ENCODE measurements at regions not wholly inside any gene's neighbourhood (a gene's known extent, or its start where the extent isn't known, plus 50 kb on each side); places are given as distances from the start of the nearest gene placed in this dataset.

GRCh38 chr4:86544310-86544966, 49.7 kb upstream of the PTPN13 start:
- TF ChIP-seq POLR2A (IDR thresholded peaks at IDR 0.05; ENCODE audit: low read depth, low read length) (no peak), TAF1 (IDR thresholded peaks at IDR 0.05; ENCODE audit: low read depth, low read length) (no peak), SPI1 (IDR thresholded peaks at IDR 0.05; ENCODE audit: low read depth, low read length) (0 out of 2 replicates have a peak, but pooled peaks have one; percentile 8), POLR2AphosphoS5 (IDR thresholded peaks at IDR 0.05; ENCODE audit: low read depth, low read length) (no peak)
